GM21526 (cell line): ENCODE measurements at regions not wholly inside any gene's neighbourhood (a gene's known extent, or its start where the extent isn't known, plus 50 kb on each side); places are given as distances from the start of the nearest gene placed in this dataset.

ENCODE experiments used
- ATAC-seq: cut with Tn5 transposase; IDR thresholded peaks from one replicate; pipeline ENCODE4 v1.9.1; 2021; ENCODE audit warnings: moderate library complexity; ENCODE audit not compliant: unreplicated experiment, low FRiP score

DNA sequence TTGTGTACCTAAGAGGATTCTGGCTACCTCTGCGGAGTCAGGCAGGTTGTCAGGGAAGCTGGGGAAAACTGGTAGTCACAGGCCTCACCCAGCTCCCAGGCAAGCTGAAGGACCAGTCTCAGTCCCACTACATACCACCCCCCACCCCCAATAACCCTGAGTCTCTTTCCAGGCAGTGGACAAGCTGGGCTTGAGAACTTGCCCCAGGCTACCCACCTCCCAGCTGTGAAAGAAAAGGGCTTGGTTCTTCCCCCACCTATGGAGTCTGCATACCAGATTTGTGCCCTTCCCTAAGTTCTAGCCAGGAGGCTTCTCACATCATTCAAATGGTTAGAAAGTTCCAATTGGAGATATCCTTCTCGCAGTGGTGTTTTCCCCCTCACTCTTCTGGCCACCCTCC lies 1678.8 kb downstream of the MAT2B start:
- no peak for ATAC-seq

- ATAC-seq: no peak
These were observed 1680.3 kb downstream of the MAT2B start for GRCh38 chr5:165185716-165186115.

- ATAC-seq: no peak
These were observed 1682.4 kb downstream of the MAT2B start for GRCh38 chr5:165187815-165188214.

- no peak for ATAC-seq
These were observed 1683.2 kb downstream of the MAT2B start for GRCh38 chr5:165188556-165189175.

DNA sequence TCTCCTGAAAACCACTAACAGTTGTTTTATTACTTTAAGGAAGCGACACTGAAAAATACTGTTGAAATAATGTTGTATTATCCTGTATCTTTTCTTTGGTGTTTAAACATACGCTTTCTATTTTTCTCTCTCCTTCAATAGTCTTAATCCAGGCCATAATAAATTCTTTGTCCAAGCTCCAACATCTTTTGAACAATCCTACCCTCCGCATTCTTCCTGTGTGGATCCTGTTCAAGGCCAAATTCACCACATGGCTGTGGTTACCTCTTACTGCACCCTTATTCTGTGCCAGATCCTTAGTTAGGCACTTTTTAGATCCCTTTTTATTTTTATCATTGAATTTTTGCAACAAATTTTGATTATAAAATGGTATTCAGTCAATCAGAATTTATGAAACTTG lies 1691.5 kb downstream of the MAT2B start:
- ATAC-seq: no peak

GRCh38 chr5:165201369-165201768 lies 1696.0 kb downstream of the MAT2B start:
- no peak for ATAC-seq

DNA sequence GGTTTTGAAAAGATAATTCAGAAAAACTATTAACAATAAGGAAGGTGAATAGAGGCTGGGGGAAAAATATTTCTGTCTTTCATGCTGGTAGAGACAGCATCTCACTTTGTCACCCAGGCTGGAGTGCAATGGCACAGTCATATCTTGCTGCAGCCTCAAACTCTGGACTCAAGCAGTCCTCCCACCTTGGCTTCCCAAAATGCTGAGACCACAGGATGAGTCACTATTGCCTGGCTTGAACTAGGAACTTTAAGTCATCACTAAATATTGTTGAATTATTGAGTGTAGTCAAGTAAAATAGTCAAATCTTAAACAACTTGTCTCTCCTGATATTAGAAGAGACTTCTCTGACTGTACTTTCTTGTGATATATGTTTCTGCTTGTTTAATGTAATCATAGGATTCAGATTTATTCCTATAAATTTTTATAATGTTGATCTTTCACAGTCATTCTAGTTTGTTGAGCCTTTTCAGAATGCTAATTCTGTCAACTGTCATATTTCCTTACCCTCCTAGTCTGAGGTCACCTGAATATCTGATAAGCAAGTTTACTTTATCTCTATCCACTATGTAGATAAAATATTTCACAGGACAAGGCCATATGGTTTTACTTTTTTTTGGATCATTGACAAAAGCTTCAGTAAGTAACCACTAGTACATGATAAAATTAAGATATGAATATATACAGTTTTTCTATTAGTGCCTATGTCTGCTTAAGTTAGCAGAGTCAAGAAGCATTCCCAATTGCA lies 1696.5 kb downstream of the MAT2B start:
- ATAC-seq: no peak

DNA sequence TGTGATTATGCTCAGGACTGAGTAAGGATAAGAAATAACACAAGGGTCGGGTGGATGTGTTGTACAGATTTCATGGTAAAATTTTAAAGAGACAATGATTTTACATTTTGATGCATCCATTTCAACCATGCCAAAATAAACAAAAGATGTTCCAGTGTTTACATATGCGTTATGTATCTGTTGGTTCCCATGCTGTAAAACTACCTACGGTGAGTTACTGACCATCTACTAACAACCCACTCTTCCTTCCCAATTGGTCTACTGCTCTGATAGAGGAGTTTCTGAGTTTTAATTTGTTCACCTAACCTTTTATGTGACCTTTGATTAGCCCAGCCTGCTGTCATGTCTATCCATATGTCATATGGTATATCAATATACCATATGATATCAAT lies 1697.1 kb downstream of the MAT2B start:
- no peak for ATAC-seq

GRCh38 chr5:165209101-165209727 lies 1703.8 kb downstream of the MAT2B start:
- ATAC-seq: no peak

DNA sequence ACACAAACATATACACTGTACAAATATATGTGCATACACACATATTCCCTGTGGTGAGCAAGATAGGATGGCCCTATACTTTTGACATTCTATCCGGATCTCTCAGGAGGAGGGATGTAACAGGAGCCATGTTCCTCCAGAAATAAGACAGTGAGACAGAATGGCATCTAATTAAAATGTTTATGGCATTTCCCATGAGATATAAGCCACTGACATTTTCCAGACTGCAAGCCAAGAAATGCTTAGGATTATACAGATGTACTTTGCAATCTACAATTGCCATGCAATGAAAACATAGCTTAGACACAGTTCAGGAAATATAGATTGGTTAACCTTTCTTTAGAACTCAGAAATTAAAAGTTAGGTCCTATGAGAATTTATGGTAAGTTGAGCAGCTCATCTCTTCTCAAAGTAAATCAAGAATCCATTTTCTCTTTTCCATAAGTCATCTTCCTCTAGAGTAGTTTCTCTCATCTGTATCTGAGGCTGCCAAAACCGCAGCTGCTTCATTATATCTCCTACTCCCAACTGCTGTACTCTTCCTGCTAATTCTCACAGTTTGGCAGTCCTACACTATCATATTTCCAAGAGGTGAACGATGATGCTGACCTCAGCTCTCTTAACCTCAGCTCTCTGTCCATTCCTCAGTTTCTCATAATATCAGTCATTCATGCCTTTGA lies 1719.1 kb downstream of the MAT2B start:
- ATAC-seq: no peak

DNA sequence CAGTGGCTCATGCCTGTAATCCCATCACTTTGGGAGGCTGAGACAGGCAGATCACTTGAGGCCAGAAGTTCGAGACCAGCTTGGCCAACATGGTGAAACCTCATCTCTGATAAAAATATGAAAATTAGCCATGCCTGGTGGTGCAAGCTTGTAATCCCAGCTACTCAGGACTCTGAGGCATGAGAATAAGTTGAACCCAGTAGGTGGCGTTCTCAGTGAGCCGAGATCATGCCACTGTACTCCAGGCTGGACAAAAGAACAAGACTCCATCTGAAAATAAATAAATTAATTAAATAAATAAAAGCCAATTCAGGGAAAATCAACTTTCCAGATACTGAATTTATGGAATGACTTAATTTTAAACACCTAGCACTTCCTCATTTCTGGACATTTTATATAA lies 1722.1 kb downstream of the MAT2B start:
- no peak for ATAC-seq

GRCh38 chr5:165228184-165228583 lies 1722.8 kb downstream of the MAT2B start:
- ATAC-seq: no peak

DNA sequence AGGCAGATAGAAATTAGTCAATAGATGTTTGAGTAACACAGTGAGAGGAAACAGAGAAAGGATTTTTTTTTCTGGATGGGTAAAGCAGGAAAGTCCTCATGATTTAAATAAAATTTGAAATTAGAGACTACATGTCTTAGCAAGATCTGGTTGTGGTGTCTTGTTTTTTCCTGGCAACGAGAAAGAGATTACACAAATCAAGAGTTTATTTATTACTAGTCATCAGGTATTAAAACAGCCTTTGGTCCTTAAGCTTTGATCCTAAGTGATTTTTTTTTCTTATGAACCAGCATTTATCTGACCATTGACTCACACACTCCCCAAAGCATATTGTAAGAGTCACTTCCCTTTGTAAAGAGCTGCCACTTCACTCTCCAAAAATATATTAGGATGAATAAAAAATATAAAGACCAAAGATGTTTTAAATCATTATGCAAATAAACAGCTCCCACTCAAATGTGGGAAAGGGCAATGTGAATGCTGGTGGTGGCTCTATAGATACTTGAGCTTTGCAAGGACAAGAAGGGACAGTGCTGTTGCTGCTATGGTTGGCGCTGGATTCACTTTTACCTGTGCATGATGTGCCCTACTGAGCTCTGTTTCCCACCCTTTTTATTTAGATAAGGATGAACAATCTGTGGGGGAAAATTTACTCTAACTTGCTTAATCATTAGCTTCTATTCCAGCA lies 1726.5 kb downstream of the MAT2B start:
- no peak for ATAC-seq

GRCh38 chr5:165232509-165233028 lies 1727.2 kb downstream of the MAT2B start:
- no peak for ATAC-seq

DNA sequence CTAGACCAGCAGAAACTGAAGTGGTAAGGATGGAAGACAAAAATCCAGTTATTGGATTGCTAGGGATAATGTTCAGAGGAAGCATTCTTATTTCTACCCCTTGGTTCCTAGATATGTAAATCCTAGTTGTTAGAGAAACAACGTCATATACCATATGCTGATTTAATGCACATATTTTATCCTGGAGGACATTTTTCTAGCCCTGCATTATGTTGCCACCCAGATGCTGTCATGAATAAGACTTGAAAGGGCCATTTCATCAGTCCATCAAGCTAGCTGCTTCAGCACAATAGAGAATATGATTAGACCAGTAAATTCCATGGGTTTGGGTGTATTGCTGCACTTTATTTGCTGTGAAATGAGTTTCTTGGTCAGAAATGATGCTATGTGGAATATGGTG lies 1736.4 kb downstream of the MAT2B start:
- ATAC-seq: no peak

GRCh38 chr5:165242646-165243045 lies 1737.2 kb downstream of the MAT2B start:
- no peak for ATAC-seq

- no peak for ATAC-seq
These were observed 1739.0 kb downstream of the MAT2B start for GRCh38 chr5:165244407-165244806.

- no peak for ATAC-seq
These were observed 1752.9 kb downstream of the MAT2B start for GRCh38 chr5:165258197-165258771.

DNA sequence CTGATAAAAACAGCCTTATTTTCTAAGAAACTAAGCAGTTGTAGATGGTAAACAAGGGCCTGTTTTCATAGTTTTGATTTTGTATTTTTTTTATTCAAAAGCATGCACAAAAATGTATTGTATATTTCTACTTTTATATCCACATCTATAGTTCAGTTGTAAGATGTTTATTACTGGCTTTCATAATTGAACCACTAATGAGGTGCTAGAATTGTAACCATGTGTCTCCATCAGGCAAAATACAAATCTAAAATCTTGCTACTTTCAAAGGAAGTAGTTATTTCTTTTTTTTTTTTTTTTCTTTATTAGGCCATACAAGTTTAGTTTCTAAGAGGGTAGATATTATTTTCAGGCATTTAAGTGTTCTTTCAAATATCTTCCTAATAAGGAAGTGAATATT lies 1755.0 kb downstream of the MAT2B start:
- ATAC-seq: no peak

DNA sequence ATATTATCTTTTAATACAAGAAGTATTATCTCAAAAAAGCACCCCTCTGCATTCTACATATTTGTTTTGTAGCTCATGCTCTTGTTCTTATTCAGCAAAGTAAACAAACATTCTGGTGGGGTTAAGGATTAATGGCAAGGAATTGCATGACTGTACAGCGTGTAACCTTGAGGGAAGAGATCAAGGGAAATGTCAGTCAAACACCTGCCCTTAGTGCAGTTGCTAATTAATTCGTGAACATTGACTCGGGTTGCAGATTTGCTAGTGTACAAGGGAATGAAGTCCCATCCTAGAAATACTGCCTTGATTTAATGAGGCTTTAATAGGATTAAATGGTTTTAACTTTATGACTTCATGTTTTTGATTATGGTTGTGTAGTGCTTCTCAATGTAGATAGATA lies 1758.1 kb downstream of the MAT2B start:
- no peak for ATAC-seq
